ENCODE measurements at regions not wholly inside any gene's neighbourhood (a gene's known extent, or its start where the extent isn't known, plus 50 kb on each side); places are given as distances from the start of the nearest gene placed in this dataset.

GRCh38 chr5:66423484-66423883 lies 172.7 kb upstream of the MAST4 start:
- no peak for TF ChIP-seq CTCF (IDR thresholded peaks at IDR 0.05)

- TF ChIP-seq CTCF (IDR thresholded peaks at IDR 0.05) = no peak
These were observed 170.4 kb upstream of the MAST4 start for GRCh38 chr5:66425842-66426241.

GRCh38 chr5:66426259-66427138 lies 169.7 kb upstream of the MAST4 start:
- no peak for TF ChIP-seq CTCF (IDR thresholded peaks at IDR 0.05)

- TF ChIP-seq CTCF (IDR thresholded peaks at IDR 0.05) = no peak
These were observed 169.1 kb upstream of the MAST4 start for GRCh38 chr5:66427139-66427442.

- TF ChIP-seq CTCF (IDR thresholded peaks at IDR 0.05) = peak; percentile 59
These were observed 159.5 kb upstream of the MAST4 start for GRCh38 chr5:66436721-66437120.

- TF ChIP-seq CTCF (IDR thresholded peaks at IDR 0.05) = no peak
These were observed 158.1 kb upstream of the MAST4 start for GRCh38 chr5:66438087-66438486.

- TF ChIP-seq CTCF (IDR thresholded peaks at IDR 0.05) = no peak
These were observed 157.5 kb upstream of the MAST4 start for GRCh38 chr5:66438696-66439095.
